GM10266 (cell line): ENCODE measurements at regions not wholly inside any gene's neighbourhood (a gene's known extent, or its start where the extent isn't known, plus 50 kb on each side); places are given as distances from the start of the nearest gene placed in this dataset.

Source experiments
- DNase-seq: peaks from one replicate; pipeline ENCODE4 v3.0.0; 2012; ENCODE audit errors: extremely low spot score
- TF ChIP-seq, protein P1 (sequence below): IDR thresholded peaks from 2 replicates; pipeline ENCODE4 v1.5.1; 2012; ENCODE audit warnings: mild to moderate bottlenecking, low read depth; ENCODE audit not compliant: control insufficient read depth, insufficient read depth; ENCODE audit errors: missing control alignments

DNA sequence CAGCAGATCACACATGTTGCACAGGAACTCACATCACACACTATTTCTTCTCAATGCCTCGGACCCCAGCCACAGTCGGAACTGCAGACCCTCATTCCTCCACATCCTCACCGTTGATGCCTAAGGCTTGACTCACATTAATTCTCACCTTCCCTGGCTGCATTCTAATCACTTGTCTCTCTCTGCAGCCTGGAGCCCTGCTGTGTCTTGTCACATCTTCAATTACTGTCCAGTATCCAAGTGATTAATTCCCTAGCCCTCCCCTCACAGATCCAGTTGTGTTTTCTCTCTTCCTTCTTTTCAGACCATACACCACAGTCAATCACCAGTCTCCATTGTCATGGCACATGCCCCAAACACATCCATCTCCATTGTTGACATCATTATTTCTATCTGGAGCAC is 592.4 kb upstream of the IGFBP3 start:
- DNase-seq = no peak
- TF ChIP-seq, protein P1, sequence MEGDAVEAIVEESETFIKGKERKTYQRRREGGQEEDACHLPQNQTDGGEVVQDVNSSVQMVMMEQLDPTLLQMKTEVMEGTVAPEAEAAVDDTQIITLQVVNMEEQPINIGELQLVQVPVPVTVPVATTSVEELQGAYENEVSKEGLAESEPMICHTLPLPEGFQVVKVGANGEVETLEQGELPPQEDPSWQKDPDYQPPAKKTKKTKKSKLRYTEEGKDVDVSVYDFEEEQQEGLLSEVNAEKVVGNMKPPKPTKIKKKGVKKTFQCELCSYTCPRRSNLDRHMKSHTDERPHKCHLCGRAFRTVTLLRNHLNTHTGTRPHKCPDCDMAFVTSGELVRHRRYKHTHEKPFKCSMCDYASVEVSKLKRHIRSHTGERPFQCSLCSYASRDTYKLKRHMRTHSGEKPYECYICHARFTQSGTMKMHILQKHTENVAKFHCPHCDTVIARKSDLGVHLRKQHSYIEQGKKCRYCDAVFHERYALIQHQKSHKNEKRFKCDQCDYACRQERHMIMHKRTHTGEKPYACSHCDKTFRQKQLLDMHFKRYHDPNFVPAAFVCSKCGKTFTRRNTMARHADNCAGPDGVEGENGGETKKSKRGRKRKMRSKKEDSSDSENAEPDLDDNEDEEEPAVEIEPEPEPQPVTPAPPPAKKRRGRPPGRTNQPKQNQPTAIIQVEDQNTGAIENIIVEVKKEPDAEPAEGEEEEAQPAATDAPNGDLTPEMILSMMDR = no peak

DNA sequence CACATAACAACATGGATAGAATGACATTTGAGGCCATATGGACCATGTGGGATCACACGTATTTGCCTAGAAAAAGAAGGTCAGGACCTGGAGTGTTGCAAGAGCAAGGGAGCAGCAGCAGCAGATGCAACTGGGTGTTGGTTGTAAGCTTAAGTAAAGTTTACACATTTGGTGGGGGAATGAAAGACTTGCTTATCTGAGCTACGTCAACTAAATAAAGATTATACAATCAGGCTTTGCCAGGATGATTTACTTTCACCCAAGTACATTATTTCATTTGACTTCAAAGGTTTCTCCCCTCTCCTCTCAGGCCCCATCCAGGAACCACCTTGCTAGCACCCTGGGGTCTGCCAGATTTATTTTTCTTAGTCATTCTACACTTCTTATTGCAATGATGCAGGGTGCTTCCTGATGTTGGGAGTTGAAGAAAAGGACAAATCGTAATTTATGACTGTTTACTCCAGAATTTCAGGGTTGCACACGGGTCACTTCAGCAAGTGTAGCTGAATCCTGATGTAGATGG is 591.9 kb upstream of the IGFBP3 start:
- TF ChIP-seq, protein P1 = no peak

DNA sequence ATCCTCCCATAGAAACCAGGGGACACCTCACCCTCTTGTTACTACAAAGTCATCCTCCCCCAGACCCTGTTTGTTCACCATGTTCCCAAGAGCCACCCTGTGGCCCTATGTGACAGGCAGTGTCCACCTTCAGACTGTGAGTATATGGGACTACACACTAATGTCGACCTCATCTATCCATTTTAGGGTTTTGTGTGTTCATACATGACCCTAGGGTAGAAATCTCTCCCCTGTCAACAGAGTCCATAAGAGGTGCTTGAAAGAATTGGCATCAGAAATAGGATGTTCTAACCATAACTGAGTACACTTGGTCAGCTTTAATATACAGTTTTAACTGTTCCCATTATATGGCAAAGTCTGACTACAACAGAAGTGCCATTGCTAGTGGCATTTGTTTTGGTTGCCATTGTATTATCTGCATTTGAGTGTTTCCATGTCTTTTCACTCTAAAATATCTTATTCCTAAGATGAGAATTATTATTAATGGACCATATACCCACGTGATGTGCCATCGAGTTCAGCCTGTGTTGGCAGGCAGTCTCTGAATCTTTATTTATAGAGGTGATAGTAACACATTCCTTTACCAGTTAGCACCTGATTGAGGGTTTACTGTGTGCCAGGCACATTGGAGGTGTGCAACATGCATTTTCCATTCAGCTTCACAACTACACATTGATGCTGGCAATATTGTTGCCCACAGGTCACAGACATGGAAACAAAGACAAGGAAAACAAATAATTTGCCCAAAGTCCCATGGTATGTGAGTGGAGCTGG is 590.6 kb upstream of the IGFBP3 start:
- TF ChIP-seq, protein P1 = no peak
- DNase-seq = no peak

More for the DNA sequence above, 591.9 kb upstream of the IGFBP3 start:
- no peak for DNase-seq

DNA sequence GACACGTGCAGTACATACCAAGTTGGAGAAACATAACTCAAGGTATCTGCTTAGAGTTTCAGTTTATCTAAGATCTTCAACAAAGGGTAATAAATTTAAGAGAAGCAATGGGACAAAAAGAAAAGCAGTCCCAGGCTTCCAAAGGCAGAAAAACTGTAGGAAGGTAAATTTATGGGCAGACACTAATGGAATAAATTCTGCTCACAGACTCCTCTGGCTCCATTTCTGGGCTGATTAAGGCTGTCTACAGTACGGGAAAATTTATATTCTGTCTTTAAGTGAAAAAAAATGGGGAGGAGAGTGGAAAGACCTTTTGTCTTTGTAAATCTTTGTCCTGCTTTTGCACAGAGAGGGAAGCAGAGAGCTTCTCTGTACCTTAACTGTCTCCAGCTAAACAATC is 587.5 kb upstream of the IGFBP3 start:
- TF ChIP-seq, protein P1 = no peak
- DNase-seq = no peak

DNA sequence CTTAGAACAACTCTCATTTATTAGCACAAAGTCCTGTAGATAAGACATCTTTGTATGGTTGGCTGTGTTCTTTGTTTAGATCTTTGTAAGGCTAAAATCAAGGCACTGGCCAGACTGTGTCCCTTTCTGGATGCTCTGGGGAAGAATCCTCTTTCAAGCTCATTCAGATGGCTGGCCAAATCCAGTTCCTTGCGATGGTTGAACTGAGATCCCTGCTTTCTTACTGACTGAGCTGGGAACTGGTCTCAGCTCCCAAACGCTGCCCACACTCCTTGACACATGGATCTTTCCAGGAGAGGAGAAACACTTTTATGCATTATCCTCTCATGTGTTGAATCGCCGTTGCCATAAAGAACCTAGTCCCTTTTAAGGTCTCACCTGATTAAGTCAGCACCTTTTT is 586.5 kb upstream of the IGFBP3 start:
- no peak for DNase-seq
- TF ChIP-seq, protein P1 = no peak

DNA sequence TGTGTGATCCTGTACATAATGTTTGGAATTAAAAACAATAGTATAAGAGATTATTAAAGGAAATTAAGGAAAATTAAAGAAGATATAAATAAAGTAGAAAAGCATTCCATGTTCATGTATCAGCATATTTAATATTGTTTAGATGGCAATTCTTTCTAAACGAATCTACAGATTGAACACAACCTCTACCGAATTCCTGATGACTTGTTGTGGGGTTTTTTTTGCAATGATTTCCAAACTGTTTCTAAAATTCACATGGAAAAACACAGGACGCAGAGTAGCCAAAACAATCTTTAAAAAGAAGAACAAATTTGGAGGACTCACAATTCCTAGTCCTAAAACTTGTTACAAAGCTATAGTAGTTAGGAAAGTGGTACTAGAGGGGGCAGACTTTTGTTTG is 573.4 kb upstream of the IGFBP3 start:
- DNase-seq = no peak
- TF ChIP-seq, protein P1 = no peak

DNA sequence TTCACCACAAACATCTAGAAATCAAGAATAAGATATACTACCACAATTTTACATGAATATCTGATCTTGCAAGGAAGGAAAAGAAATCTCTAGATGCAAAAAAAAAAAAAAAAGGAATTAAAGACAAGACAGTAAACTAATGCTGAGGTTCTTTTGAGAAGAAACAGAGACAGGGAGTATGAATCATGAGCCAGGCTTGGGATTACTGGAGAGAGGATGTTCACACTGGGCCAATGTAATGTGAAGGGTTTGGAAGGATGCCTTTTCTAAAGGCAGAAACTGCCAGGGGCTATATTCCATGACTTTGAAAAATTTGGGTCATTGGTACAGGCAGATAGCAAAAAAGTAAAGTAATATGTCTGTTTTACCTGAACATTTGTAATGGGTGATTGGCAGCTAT is 573.0 kb upstream of the IGFBP3 start:
- TF ChIP-seq, protein P1 = no peak
- DNase-seq = no peak
